ENCODE measurements at regions not wholly inside any gene's neighbourhood (a gene's known extent, or its start where the extent isn't known, plus 50 kb on each side); places are given as distances from the start of the nearest gene placed in this dataset.
"Not testable (repeated sequence)": the region's sequence is repeated elsewhere in the genome, so short reads cannot be mapped to it uniquely, and the experiment has no call there.

- DNase-seq (ENCODE audit: low spot score): no peak
Observed at GRCh38 chr5:89071101-89071940, 188.3 kb upstream of the MEF2C start.

GRCh38 chr5:89069591-89069990 lies 186.6 kb upstream of the MEF2C start:
- no peak for DNase-seq (ENCODE audit: low spot score)

GRCh38 chr5:89067362-89067761 lies 184.4 kb upstream of the MEF2C start:
- no peak for DNase-seq (ENCODE audit: low spot score)

- no peak for DNase-seq (ENCODE audit: low spot score)
Observed at GRCh38 chr5:89065919-89066318, 182.9 kb upstream of the MEF2C start.

GRCh38 chr5:89064736-89065135 lies 181.8 kb upstream of the MEF2C start:
- no peak for DNase-seq (ENCODE audit: low spot score)

GRCh38 chr5:89064054-89064453 lies 181.1 kb upstream of the MEF2C start:
- DNase-seq (ENCODE audit: low spot score): no peak

- no peak for DNase-seq (ENCODE audit: low spot score)
Observed at GRCh38 chr5:89060768-89061167, 177.8 kb upstream of the MEF2C start.

- no peak for DNase-seq (ENCODE audit: low spot score)
Observed at GRCh38 chr5:89059274-89059673, 176.3 kb upstream of the MEF2C start.

- DNase-seq (ENCODE audit: low spot score): no peak
Observed at GRCh38 chr5:89055695-89056085, 172.7 kb upstream of the MEF2C start.

- DNase-seq (ENCODE audit: low spot score): no peak
Observed at GRCh38 chr5:89055015-89055694, 172.2 kb upstream of the MEF2C start.

GRCh38 chr5:89053547-89053946 lies 170.6 kb upstream of the MEF2C start:
- no peak for DNase-seq (ENCODE audit: low spot score)

GRCh38 chr5:89050062-89050461 lies 167.1 kb upstream of the MEF2C start:
- DNase-seq (ENCODE audit: low spot score): not testable (repeated sequence)

- DNase-seq (ENCODE audit: low spot score): no peak
Observed at GRCh38 chr5:89047571-89047970, 164.6 kb upstream of the MEF2C start.

- no peak for DNase-seq (ENCODE audit: low spot score)
Observed at GRCh38 chr5:89045216-89045615, 162.2 kb upstream of the MEF2C start.

GRCh38 chr5:89044674-89045200 lies 161.8 kb upstream of the MEF2C start:
- DNase-seq (ENCODE audit: low spot score): no peak

- no peak for DNase-seq (ENCODE audit: low spot score)
Observed at GRCh38 chr5:89043676-89044075, 160.7 kb upstream of the MEF2C start.

GRCh38 chr5:89042746-89043145 lies 159.8 kb upstream of the MEF2C start:
- DNase-seq (ENCODE audit: low spot score): no peak

- no peak for DNase-seq (ENCODE audit: low spot score)
Observed at GRCh38 chr5:89041976-89042375, 159.0 kb upstream of the MEF2C start.

- DNase-seq (ENCODE audit: low spot score): no peak
Observed at GRCh38 chr5:89041249-89041779, 158.3 kb upstream of the MEF2C start.

GRCh38 chr5:89036704-89037489 lies 153.9 kb upstream of the MEF2C start:
- DNase-seq (ENCODE audit: low spot score): no peak

- no peak for DNase-seq (ENCODE audit: low spot score)
Observed at GRCh38 chr5:89036166-89036565, 153.2 kb upstream of the MEF2C start.

GRCh38 chr5:89034588-89034987 lies 151.6 kb upstream of the MEF2C start:
- no peak for DNase-seq (ENCODE audit: low spot score)

All from hematopoietic multipotent progenitor cell treated with erythropoietin and hydrocortisone succinate and interleukin-3 and kit ligand, for 17 days (in vitro differentiated cells).